ENCODE measurements at regions not wholly inside any gene's neighbourhood (a gene's known extent, or its start where the extent isn't known, plus 50 kb on each side); places are given as distances from the start of the nearest gene placed in this dataset.

DNA sequence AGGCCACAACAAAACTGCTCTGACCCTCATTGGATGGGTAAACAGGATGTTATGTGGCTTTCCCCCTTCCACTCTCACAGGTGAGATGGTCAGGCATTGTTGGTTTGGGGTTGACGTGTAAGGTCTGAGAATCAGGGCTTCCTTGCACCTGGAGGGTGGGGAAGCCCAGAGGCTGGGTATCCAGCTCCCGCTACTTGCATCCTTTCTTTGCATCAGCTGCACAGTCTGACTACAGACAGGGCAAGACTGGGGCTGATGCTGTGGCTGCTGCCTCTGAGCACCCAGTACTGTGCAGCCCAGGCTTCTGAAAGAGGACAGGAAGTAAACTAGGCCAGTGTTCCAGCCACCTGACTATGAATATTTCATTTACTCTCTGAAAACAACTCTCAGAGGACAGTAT, 58.0 kb upstream of the ATP2B2 start:
- H2AFZ ChIP-seq (ENCODE audit: low read depth): no peak overlapping the region
- no peak overlapping the region for H3K4me3 ChIP-seq (IDR thresholded peaks at IDR 0.05; ENCODE audit: insufficient read depth, low read depth, low read length)
- no peaks in the 10 kb centered on the region for H3K4me1 ChIP-seq (ENCODE audit: low read depth, poor library complexity, severe bottlenecking)
- no peaks in the 10 kb centered on the region for H4K20me1 ChIP-seq (ENCODE audit: insufficient read depth)
- no peak for TF ChIP-seq CTCF (conservative IDR thresholded peaks at IDR 0.05; ENCODE audit: low read depth, low read length)
- no peak overlapping the region for H3K9ac ChIP-seq
- no peaks in the 10 kb centered on the region for H3K79me2 ChIP-seq (ENCODE audit: insufficient read depth, low read depth)
- H3K4me2 ChIP-seq: no peak overlapping the region
- H3K27ac ChIP-seq: no peak overlapping the region
- no peaks in the 10 kb centered on the region for H3K27me3 ChIP-seq (ENCODE audit: insufficient read depth, low read depth)
- no peaks in the 10 kb centered on the region for H3K36me3 ChIP-seq (ENCODE audit: insufficient read depth)

- no peak overlapping the region for H3K27ac ChIP-seq
- no peak overlapping the region for H3K4me2 ChIP-seq
- no peaks in the 10 kb centered on the region for H3K79me2 ChIP-seq (ENCODE audit: insufficient read depth, low read depth)
- H4K20me1 ChIP-seq (ENCODE audit: insufficient read depth): no peaks in the 10 kb centered on the region
- no peak for TF ChIP-seq CTCF (conservative IDR thresholded peaks at IDR 0.05; ENCODE audit: low read depth, low read length)
- no peak overlapping the region for H2AFZ ChIP-seq (ENCODE audit: low read depth)
- H3K9ac ChIP-seq: no peak overlapping the region
- no peaks in the 10 kb centered on the region for H3K4me1 ChIP-seq (ENCODE audit: low read depth, poor library complexity, severe bottlenecking)
- H3K27me3 ChIP-seq (ENCODE audit: insufficient read depth, low read depth): no peaks in the 10 kb centered on the region
- H3K36me3 ChIP-seq (ENCODE audit: insufficient read depth): no peaks in the 10 kb centered on the region
- H3K4me3 ChIP-seq (IDR thresholded peaks at IDR 0.05; ENCODE audit: insufficient read depth, low read depth, low read length): no peak overlapping the region
These were observed 60.4 kb upstream of the ATP2B2 start for GRCh38 chr3:10565814-10566213.

DNA sequence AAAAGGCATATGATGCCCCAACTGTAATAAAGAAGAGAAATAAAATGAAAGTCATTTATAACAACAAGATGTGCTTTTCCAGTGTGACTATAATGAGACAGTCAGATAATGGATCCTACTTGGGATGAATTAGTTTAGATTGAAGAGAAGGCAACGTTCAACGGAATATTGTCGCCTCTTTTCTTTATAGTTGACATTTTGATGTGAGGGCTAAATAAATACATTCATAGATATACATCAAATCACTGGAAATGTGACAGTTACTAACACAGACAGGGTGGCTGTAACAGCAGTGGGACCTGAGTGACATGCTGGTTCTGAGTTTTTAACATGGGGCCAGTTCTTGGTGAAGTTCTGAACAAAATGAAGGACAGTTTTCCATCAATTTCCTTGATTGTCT, 61.1 kb upstream of the ATP2B2 start:
- Histone ChIP-seq H3K79me2 (ENCODE audit: insufficient read depth, low read depth) (no peaks in the 10 kb centered on the region), H4K20me1 (ENCODE audit: insufficient read depth) (no peaks in the 10 kb centered on the region), H3K9ac (no peak overlapping the region), H3K4me1 (ENCODE audit: low read depth, poor library complexity, severe bottlenecking) (no peaks in the 10 kb centered on the region), H2AFZ (ENCODE audit: low read depth) (no peak overlapping the region), H3K27me3 (ENCODE audit: insufficient read depth, low read depth) (no peaks in the 10 kb centered on the region), H3K4me2 (no peak overlapping the region), H3K4me3 (IDR thresholded peaks at IDR 0.05; ENCODE audit: insufficient read depth, low read depth, low read length) (no peak overlapping the region), H3K36me3 (ENCODE audit: insufficient read depth) (no peaks in the 10 kb centered on the region), H3K27ac (no peak overlapping the region)
- no peak for TF ChIP-seq CTCF (conservative IDR thresholded peaks at IDR 0.05; ENCODE audit: low read depth, low read length)

- H3K27ac ChIP-seq: no peak overlapping the region
- H3K27me3 ChIP-seq (ENCODE audit: insufficient read depth, low read depth): no peaks in the 10 kb centered on the region
- no peak for TF ChIP-seq CTCF (conservative IDR thresholded peaks at IDR 0.05; ENCODE audit: low read depth, low read length)
- no peak overlapping the region for H3K4me2 ChIP-seq
- no peaks in the 10 kb centered on the region for H3K79me2 ChIP-seq (ENCODE audit: insufficient read depth, low read depth)
- H3K4me1 ChIP-seq (ENCODE audit: low read depth, poor library complexity, severe bottlenecking): no peaks in the 10 kb centered on the region
- H3K9ac ChIP-seq: no peak overlapping the region
- no peaks in the 10 kb centered on the region for H3K36me3 ChIP-seq (ENCODE audit: insufficient read depth)
- H4K20me1 ChIP-seq (ENCODE audit: insufficient read depth): no peaks in the 10 kb centered on the region
- no peak overlapping the region for H2AFZ ChIP-seq (ENCODE audit: low read depth)
- H3K4me3 ChIP-seq (IDR thresholded peaks at IDR 0.05; ENCODE audit: insufficient read depth, low read depth, low read length): no peak overlapping the region
These were observed 63.2 kb upstream of the ATP2B2 start for GRCh38 chr3:10568549-10568948.

Data from KMS-11 (cell line).